HG02642 (cell line): ENCODE measurements at regions not wholly inside any gene's neighbourhood (a gene's known extent, or its start where the extent isn't known, plus 50 kb on each side); places are given as distances from the start of the nearest gene placed in this dataset.

Source experiments
- ATAC-seq: cut with Tn5 transposase; IDR thresholded peaks from one replicate; pipeline ENCODE4 v1.9.1; 2021; ENCODE audit warnings: mild to moderate bottlenecking; ENCODE audit not compliant: unreplicated experiment, poor library complexity

GRCh38 chr15:95883064-95883463, 447.4 kb upstream of the NR2F2 start:
- no peak for ATAC-seq

GRCh38 chr15:95884276-95884675, 446.2 kb upstream of the NR2F2 start:
- ATAC-seq = no peak

- no peak for ATAC-seq
Observed at GRCh38 chr15:95887666-95888390, 442.7 kb upstream of the NR2F2 start.

- no peak for ATAC-seq
Observed at GRCh38 chr15:95888762-95889161, 441.7 kb upstream of the NR2F2 start.

- no peak for ATAC-seq
Observed at GRCh38 chr15:95894407-95894956, 436.0 kb upstream of the NR2F2 start.

GRCh38 chr15:95895508-95895907, 435.0 kb upstream of the NR2F2 start:
- no peak for ATAC-seq

GRCh38 chr15:95897651-95898050, 432.8 kb upstream of the NR2F2 start:
- ATAC-seq = no peak

GRCh38 chr15:95898761-95899160, 431.7 kb upstream of the NR2F2 start:
- no peak for ATAC-seq

GRCh38 chr15:95901271-95901670, 429.2 kb upstream of the NR2F2 start:
- no peak for ATAC-seq

GRCh38 chr15:95902606-95903005, 427.9 kb upstream of the NR2F2 start:
- no peak for ATAC-seq

GRCh38 chr15:95903352-95903751, 427.1 kb upstream of the NR2F2 start:
- ATAC-seq = no peak

- ATAC-seq = no peak
Observed at GRCh38 chr15:95910643-95911212, 419.8 kb upstream of the NR2F2 start.

GRCh38 chr15:95911570-95912279, 418.8 kb upstream of the NR2F2 start:
- ATAC-seq = no peak

GRCh38 chr15:95912280-95912625, 418.2 kb upstream of the NR2F2 start:
- ATAC-seq = no peak

GRCh38 chr15:95912728-95913127, 417.8 kb upstream of the NR2F2 start:
- ATAC-seq = no peak

GRCh38 chr15:95916568-95916967, 413.9 kb upstream of the NR2F2 start:
- ATAC-seq = no peak

GRCh38 chr15:95918525-95918924, 412.0 kb upstream of the NR2F2 start:
- no peak for ATAC-seq

- ATAC-seq = no peak
Observed at GRCh38 chr15:95919460-95919859, 411.0 kb upstream of the NR2F2 start.

GRCh38 chr15:95921404-95921803, 409.1 kb upstream of the NR2F2 start:
- no peak for ATAC-seq

- ATAC-seq = no peak
Observed at GRCh38 chr15:95922431-95922830, 408.1 kb upstream of the NR2F2 start.

- no peak for ATAC-seq
Observed at GRCh38 chr15:95923792-95924191, 406.7 kb upstream of the NR2F2 start.
